ENCODE measurements at regions not wholly inside any gene's neighbourhood (a gene's known extent, or its start where the extent isn't known, plus 50 kb on each side); places are given as distances from the start of the nearest gene placed in this dataset.
"Not testable (repeated sequence)": the region's sequence is repeated elsewhere in the genome, so short reads cannot be mapped to it uniquely, and the experiment has no call there.

DNA sequence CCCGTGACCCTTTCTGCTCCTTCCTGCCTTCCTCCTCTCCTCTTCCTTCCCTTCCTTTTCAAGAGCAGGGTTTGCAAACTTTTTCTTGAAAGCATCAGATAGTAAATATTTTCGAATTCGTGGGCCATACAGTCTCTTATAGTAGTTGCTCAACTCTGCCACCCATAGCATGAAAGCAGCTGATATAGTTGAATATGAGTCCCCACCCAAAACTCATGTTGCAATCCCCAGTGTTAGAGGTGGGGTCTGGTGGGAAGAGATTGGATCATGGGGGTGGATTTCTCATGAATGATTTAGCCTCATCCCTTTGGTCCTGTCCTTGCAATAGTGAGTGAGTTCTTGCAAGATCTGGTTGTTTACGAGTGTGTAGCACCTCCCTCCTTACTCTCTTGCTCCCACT is 114.3 kb downstream of the UNC93B1 start:
- H3K27me3 ChIP-seq (ENCODE audit: control insufficient read depth in 3 of 3, insufficient read depth in 3 of 3, low read length in 3 of 3); H3K36me3 ChIP-seq (ENCODE audit: control insufficient read depth in 3 of 3, insufficient read depth in 3 of 3, low read length in 3 of 3); H3K9me3 ChIP-seq (ENCODE audit: control insufficient read depth in 3 of 3, low read length in 3 of 3); H3K27ac ChIP-seq (ENCODE audit: low read depth, low read length); H3K4me1 ChIP-seq (ENCODE audit: control insufficient read depth in 3 of 3, insufficient read depth in 3 of 3, low read length in 3 of 3); H3K4me3 ChIP-seq (ENCODE audit: low read length in 3 of 3); H3K9ac ChIP-seq (ENCODE audit: low read depth in 1 of 3, low read length in 3 of 3): not testable (repeated sequence)

DNA sequence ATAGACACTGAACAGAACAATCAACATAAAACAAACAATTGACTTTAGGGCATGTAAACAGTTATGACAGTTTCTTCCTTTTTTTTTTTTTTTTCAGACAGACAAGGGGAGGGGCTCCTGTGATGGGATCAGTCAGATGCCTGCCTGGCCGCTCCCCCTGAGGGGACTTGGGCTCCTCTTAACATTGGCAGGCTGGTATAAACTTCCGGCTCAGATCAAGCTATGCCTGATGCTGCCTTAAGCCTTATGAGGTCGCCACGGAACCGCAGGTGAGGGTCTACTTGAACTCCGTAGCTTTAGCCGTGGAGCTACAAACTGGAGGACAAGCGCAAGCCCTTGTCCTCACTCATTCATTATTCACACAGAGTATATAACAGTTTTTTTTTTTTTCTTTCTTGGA is 115.8 kb downstream of the UNC93B1 start:
- not testable (repeated sequence) for H3K9me3 ChIP-seq (ENCODE audit: control insufficient read depth in 3 of 3, low read length in 3 of 3); H3K27me3 ChIP-seq (ENCODE audit: control insufficient read depth in 3 of 3, insufficient read depth in 3 of 3, low read length in 3 of 3); H3K4me1 ChIP-seq (ENCODE audit: control insufficient read depth in 3 of 3, insufficient read depth in 3 of 3, low read length in 3 of 3); H3K9ac ChIP-seq (ENCODE audit: low read depth in 1 of 3, low read length in 3 of 3); H3K4me3 ChIP-seq (ENCODE audit: low read length in 3 of 3); H3K27ac ChIP-seq (ENCODE audit: low read depth, low read length); H3K36me3 ChIP-seq (ENCODE audit: control insufficient read depth in 3 of 3, insufficient read depth in 3 of 3, low read length in 3 of 3)

DNA sequence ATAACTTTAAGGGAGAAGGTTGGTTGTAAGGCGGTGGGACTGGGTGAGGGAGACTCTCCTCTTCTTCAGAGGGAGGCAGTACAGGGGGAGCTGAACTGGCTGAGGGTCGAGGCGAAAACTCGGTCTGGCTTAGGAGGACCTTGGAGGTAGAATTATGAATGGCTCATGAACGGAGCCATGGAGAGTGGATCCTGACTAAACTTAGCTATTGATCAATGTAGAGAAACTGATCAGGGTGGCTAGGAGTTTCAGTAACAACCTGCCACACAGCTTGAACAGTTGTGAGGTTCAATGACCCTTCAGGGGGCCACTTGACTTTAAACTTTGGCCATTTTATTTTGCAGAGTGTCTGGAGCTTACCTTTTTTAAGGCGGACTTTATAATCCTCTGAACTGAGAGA is 117.2 kb downstream of the UNC93B1 start:
- not testable (repeated sequence) for H3K4me1 ChIP-seq (ENCODE audit: control insufficient read depth in 3 of 3, insufficient read depth in 3 of 3, low read length in 3 of 3); H3K36me3 ChIP-seq (ENCODE audit: control insufficient read depth in 3 of 3, insufficient read depth in 3 of 3, low read length in 3 of 3); H3K27ac ChIP-seq (ENCODE audit: low read depth, low read length); H3K4me3 ChIP-seq (ENCODE audit: low read length in 3 of 3); H3K27me3 ChIP-seq (ENCODE audit: control insufficient read depth in 3 of 3, insufficient read depth in 3 of 3, low read length in 3 of 3); H3K9me3 ChIP-seq (ENCODE audit: control insufficient read depth in 3 of 3, low read length in 3 of 3); H3K9ac ChIP-seq (ENCODE audit: low read depth in 1 of 3, low read length in 3 of 3)

DNA sequence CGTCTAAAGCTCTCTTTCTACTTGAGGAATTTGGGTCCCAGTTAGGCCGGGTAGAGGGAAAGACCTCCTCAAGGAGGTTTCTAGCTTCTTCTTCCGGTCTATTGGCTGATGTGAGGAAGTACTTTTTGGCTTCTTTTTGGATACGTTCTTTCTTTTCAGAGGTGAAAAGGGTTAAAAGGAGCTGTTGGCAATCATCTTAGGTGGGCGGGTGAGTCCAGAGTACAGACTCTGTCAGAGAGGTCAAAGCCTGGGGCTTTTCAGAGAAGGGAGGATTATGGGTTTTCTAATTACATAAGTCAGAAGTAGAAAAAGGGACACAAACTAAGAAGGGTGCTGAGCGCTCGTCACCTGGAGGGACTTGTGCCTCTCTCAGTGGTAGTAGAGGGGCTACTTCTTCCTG is 117.7 kb downstream of the UNC93B1 start:
- H3K4me1 ChIP-seq (ENCODE audit: control insufficient read depth in 3 of 3, insufficient read depth in 3 of 3, low read length in 3 of 3); H3K36me3 ChIP-seq (ENCODE audit: control insufficient read depth in 3 of 3, insufficient read depth in 3 of 3, low read length in 3 of 3); H3K4me3 ChIP-seq (ENCODE audit: low read length in 3 of 3); H3K27me3 ChIP-seq (ENCODE audit: control insufficient read depth in 3 of 3, insufficient read depth in 3 of 3, low read length in 3 of 3); H3K9ac ChIP-seq (ENCODE audit: low read depth in 1 of 3, low read length in 3 of 3); H3K27ac ChIP-seq (ENCODE audit: low read depth, low read length); H3K9me3 ChIP-seq (ENCODE audit: control insufficient read depth in 3 of 3, low read length in 3 of 3): not testable (repeated sequence)

DNA sequence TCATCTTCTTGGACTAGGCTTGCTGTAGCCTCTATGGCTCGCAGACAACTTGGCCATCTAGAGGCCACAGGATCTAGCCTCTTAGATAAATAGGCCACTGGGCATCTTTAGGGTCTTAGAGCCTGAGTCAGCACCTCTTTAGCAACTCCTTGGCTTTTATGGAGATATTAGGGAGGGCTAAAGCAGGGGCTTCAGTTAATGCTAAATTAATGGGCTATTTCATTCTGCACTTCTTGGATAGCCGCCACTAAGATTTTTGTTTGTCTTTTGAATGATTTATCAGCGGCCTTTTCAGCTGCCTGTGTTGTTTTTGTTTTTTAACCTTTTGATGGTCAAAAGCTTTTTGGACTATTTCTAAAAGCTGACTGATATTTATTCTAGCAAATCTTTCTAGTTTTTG is 118.3 kb downstream of the UNC93B1 start:
- not testable (repeated sequence) for H3K27ac ChIP-seq (ENCODE audit: low read depth, low read length); H3K4me3 ChIP-seq (ENCODE audit: low read length in 3 of 3); H3K9me3 ChIP-seq (ENCODE audit: control insufficient read depth in 3 of 3, low read length in 3 of 3)

DNA sequence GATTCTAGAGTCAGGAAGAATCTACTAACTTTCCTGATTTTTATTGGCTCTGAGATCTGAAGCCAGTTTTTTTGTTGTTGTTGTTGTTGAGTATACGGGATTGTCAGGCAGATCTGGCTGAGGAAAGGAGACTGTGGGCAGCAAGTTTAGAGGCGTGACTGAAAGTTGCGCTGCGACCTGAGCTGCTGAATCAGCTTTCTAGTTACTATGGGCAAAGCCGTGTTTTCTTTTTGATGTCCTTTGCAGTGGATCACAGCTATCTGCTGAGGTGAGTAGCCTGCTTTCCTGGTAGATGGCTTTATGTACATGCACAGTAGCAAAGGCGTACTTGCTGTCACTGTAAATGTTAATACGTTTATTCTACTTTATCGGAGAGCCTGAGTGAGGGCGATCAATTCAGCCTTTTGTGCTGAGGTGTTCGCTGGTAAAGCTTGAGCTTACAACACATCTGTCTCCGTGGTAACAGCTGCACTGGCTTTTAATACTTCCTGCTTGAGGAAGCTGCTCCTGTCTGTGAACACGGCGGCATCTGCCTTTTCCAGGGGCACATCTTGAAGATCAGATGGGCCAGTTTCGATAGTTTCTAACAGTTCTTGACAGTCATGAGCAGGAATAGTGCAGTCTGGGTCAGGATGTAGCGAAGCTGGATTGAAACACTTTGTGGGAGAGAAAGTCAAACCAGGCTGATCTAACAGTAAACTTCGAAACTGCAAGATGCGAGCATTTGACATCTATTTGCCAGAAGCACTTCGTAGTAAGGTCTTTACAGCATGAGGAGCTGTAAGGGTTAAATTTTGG is 118.9 kb downstream of the UNC93B1 start:
- H3K4me1 ChIP-seq (ENCODE audit: control insufficient read depth in 3 of 3, insufficient read depth in 3 of 3, low read length in 3 of 3); H3K9ac ChIP-seq (ENCODE audit: low read depth in 1 of 3, low read length in 3 of 3); H3K9me3 ChIP-seq (ENCODE audit: control insufficient read depth in 3 of 3, low read length in 3 of 3); H3K4me3 ChIP-seq (ENCODE audit: low read length in 3 of 3); H3K36me3 ChIP-seq (ENCODE audit: control insufficient read depth in 3 of 3, insufficient read depth in 3 of 3, low read length in 3 of 3); H3K27me3 ChIP-seq (ENCODE audit: control insufficient read depth in 3 of 3, insufficient read depth in 3 of 3, low read length in 3 of 3); H3K27ac ChIP-seq (ENCODE audit: low read depth, low read length): not testable (repeated sequence)

More for the DNA sequence above, 118.3 kb downstream of the UNC93B1 start:
- not testable (repeated sequence) for H3K36me3 ChIP-seq (ENCODE audit: control insufficient read depth in 3 of 3, insufficient read depth in 3 of 3, low read length in 3 of 3); H3K27me3 ChIP-seq (ENCODE audit: control insufficient read depth in 3 of 3, insufficient read depth in 3 of 3, low read length in 3 of 3); H3K4me1 ChIP-seq (ENCODE audit: control insufficient read depth in 3 of 3, insufficient read depth in 3 of 3, low read length in 3 of 3); H3K9ac ChIP-seq (ENCODE audit: low read depth in 1 of 3, low read length in 3 of 3)

DNA sequence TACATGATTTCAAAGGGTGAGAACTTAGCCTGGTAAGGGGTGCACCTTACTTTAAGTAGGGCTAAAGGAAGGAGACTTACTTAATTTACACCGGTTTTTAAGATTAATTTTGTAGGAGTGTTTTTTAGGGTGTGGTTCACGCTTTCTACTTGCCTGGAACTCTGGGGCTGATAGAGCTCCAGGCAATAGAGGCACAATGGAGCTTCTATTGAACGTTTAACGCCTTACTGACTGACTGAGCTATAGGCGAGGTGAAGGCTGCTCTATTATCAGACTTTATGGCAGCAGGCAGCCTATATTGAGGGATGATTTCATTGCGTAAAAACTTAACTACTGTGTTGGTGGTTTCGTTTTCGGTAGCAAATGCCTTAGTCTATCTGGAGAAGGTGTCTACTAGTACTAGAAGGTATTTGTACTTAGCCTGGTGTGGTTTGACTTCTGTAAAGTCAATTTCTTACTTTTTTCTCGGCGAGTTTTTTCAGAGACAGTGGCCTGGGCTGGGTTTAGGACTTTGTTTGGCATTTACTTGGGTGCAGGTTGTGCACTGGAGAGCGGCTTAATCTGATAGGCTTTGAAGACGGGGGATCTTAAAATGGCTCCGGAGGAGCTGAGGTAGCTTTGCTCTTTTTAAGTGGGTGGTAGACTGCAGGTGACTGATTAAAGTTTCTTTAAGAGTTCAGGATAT is 119.7 kb downstream of the UNC93B1 start:
- not testable (repeated sequence) for H3K4me3 ChIP-seq (ENCODE audit: low read length in 3 of 3); H3K9me3 ChIP-seq (ENCODE audit: control insufficient read depth in 3 of 3, low read length in 3 of 3); H3K36me3 ChIP-seq (ENCODE audit: control insufficient read depth in 3 of 3, insufficient read depth in 3 of 3, low read length in 3 of 3); H3K27me3 ChIP-seq (ENCODE audit: control insufficient read depth in 3 of 3, insufficient read depth in 3 of 3, low read length in 3 of 3); H3K9ac ChIP-seq (ENCODE audit: low read depth in 1 of 3, low read length in 3 of 3); H3K27ac ChIP-seq (ENCODE audit: low read depth, low read length); H3K4me1 ChIP-seq (ENCODE audit: control insufficient read depth in 3 of 3, insufficient read depth in 3 of 3, low read length in 3 of 3)

DNA sequence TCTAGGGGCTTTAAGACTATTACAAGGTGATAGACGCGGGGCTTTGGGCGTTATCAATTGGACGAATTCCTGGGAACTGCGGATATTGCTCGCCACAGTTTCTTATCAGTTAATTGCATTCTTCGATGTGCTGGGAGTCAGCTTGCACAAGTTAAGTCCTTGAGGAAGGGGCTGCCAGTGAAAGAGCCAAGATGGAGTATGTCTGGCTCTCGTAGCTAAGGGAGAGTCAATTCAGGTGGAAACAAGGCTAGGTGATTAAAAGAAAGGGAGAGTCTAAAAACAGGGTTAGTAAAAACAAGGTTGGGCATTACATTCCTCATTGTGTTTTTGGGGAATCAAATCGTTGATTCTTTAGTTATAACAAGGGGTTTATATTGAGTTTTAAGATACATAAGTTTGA is 121.6 kb downstream of the UNC93B1 start:
- not testable (repeated sequence) for H3K27me3 ChIP-seq (ENCODE audit: control insufficient read depth in 3 of 3, insufficient read depth in 3 of 3, low read length in 3 of 3); H3K27ac ChIP-seq (ENCODE audit: low read depth, low read length); H3K36me3 ChIP-seq (ENCODE audit: control insufficient read depth in 3 of 3, insufficient read depth in 3 of 3, low read length in 3 of 3); H3K9ac ChIP-seq (ENCODE audit: low read depth in 1 of 3, low read length in 3 of 3); H3K4me3 ChIP-seq (ENCODE audit: low read length in 3 of 3); H3K4me1 ChIP-seq (ENCODE audit: control insufficient read depth in 3 of 3, insufficient read depth in 3 of 3, low read length in 3 of 3); H3K9me3 ChIP-seq (ENCODE audit: control insufficient read depth in 3 of 3, low read length in 3 of 3)

DNA sequence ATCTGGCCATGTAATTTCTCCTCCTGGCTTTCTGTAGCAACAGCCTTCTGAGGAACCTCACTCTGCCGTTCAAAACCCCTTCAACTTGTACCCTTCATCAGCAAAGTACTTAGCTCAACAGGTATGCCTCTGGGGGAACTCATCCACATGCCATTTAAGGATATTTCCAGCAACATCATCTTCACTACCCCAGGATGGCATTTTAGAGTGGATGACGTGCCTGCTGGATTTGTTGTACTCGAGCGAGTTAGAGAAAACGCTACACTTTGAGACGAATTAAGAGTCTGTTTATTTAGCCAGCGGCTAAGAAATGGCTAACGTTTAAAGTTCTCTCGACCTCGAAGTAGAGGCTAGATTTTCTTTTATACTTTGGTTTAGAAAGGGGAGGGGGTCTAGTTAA is 122.1 kb downstream of the UNC93B1 start:
- not testable (repeated sequence) for H3K4me1 ChIP-seq (ENCODE audit: control insufficient read depth in 3 of 3, insufficient read depth in 3 of 3, low read length in 3 of 3); H3K36me3 ChIP-seq (ENCODE audit: control insufficient read depth in 3 of 3, insufficient read depth in 3 of 3, low read length in 3 of 3); H3K9ac ChIP-seq (ENCODE audit: low read depth in 1 of 3, low read length in 3 of 3); H3K9me3 ChIP-seq (ENCODE audit: control insufficient read depth in 3 of 3, low read length in 3 of 3); H3K27me3 ChIP-seq (ENCODE audit: control insufficient read depth in 3 of 3, insufficient read depth in 3 of 3, low read length in 3 of 3); H3K27ac ChIP-seq (ENCODE audit: low read depth, low read length); H3K4me3 ChIP-seq (ENCODE audit: low read length in 3 of 3)

DNA sequence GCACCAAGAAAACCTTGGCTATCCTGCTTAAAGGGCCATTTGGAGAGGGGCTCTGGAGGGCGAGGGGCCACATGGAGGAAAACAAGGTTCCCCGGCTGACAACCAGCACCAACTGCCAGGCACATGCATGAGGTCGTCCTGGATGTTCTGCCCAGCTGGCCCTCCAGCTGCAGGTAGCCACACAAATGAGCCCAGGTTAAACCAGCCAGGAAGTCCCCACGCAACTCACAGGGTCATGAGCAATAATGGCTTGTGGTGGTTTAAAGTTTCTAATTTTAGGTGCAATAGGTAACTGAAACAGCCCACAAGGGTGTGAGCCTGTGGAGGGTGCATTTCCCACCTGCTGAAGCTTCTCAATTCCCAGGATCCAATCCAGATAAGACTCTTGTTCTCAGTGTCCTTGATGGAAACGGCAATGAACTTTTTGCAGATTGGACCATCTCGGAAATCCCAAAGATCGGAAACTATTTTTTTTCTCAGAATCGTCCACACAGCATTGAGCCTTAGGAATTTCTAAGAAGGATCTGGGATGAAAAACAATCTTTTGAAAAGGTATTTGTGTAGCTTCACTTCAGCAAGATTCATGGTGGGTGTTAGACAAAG is 123.2 kb downstream of the UNC93B1 start:
- H3K9ac ChIP-seq (ENCODE audit: low read depth in 1 of 3, low read length in 3 of 3); H3K27ac ChIP-seq (ENCODE audit: low read depth, low read length); H3K9me3 ChIP-seq (ENCODE audit: control insufficient read depth in 3 of 3, low read length in 3 of 3): not testable (repeated sequence)

More for the DNA sequence above, 123.2 kb downstream of the UNC93B1 start:
- not testable (repeated sequence) for H3K4me3 ChIP-seq (ENCODE audit: low read length in 3 of 3); H3K27me3 ChIP-seq (ENCODE audit: control insufficient read depth in 3 of 3, insufficient read depth in 3 of 3, low read length in 3 of 3); H3K4me1 ChIP-seq (ENCODE audit: control insufficient read depth in 3 of 3, insufficient read depth in 3 of 3, low read length in 3 of 3); H3K36me3 ChIP-seq (ENCODE audit: control insufficient read depth in 3 of 3, insufficient read depth in 3 of 3, low read length in 3 of 3)

Measured in skeletal muscle tissue (tissue), 3 donors.